ENCODE measurements at regions not wholly inside any gene's neighbourhood (a gene's known extent, or its start where the extent isn't known, plus 50 kb on each side); places are given as distances from the start of the nearest gene placed in this dataset.

DNA sequence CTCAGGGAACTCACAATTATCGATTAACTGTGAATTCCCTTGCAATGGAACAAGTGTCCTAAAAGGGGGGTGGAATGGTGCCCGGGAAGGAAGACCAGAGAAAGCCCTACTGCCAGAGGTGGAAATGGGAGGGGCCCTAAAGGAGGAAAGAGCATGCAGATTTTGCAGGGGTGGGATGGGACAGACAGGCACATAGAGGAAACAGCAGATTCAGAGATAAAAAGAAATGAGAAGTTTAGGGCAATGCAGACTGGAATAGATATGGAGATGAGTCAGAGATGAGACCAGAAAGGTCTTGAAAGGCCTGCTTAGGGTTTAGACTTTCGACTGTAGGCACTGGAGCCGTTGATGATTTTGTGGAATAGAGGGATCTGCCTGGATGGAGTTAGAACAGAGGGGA is 57.4 kb upstream of the PITX2 start:
- TF ChIP-seq CTCF (optimal IDR thresholded peaks at IDR 0.05 in 1 of 3, IDR thresholded peaks at IDR 0.05 in 1 of 3, conservative IDR thresholded peaks at IDR 0.05 in 1 of 3; ENCODE audit: extremely low read depth in 1 of 3, insufficient read depth in 2 of 3, low read length in 3 of 3) (no peak), EZH2 (IDR thresholded peaks at IDR 0.05; ENCODE audit: low read length) (no peak)

All from keratinocyte (primary cell).